ENCODE measurements at regions not wholly inside any gene's neighbourhood (a gene's known extent, or its start where the extent isn't known, plus 50 kb on each side); places are given as distances from the start of the nearest gene placed in this dataset.
"Not testable (repeated sequence)": the region's sequence is repeated elsewhere in the genome, so short reads cannot be mapped to it uniquely, and the experiment has no call there.

- DNase-seq (ENCODE audit: low read depth in 2 of 3, low spot score in 2 of 3) = not testable (repeated sequence)
These were observed 279.7 kb upstream of the SFSWAP start for GRCh38 chr12:131431126-131431655.

DNA sequence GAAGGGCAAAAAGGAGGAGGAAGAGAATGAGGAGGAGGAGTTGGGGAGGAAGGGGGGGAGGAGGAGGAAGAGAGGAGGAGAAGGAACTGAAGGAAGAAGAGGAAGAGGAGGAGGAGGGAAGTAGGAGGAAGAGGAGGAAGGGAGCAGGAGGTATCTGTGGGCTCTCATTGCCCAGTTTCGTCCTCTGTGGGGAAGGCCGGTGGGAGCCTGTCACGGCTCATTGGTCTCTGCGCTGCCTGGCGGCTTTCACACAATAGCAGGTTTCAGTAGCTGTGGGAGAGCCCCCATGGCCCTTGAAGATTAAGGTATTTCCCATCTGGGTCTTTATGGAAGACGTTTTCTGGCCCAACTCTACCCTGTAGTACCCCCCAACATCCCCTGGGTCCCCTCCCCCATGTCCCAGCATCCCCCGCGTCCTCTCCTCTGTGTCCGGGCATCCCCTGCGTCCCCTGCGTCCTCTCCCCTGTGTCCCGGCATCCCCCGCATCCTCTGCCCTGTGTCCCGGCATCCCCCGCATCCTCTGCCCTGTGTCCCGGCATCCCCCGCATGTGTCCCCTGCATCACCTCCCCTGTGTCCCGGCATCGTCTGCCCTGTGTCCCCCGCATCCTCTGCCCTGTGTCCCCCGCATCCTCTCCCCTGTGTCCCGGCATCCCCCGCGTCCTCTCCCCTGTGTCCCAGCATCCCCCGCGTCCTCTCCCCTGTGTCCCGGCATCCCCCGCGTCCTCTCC is 278.2 kb upstream of the SFSWAP start:
- DNase-seq (ENCODE audit: low read depth in 2 of 3, low spot score in 2 of 3) = no peak

GRCh38 chr12:131434208-131435125 is 276.4 kb upstream of the SFSWAP start:
- no peak for DNase-seq (ENCODE audit: low read depth in 2 of 3, low spot score in 2 of 3)

- DNase-seq (ENCODE audit: low read depth in 2 of 3, low spot score in 2 of 3) = no peak
These were observed 273.8 kb upstream of the SFSWAP start for GRCh38 chr12:131436922-131437705.

- no peak for DNase-seq (ENCODE audit: low read depth in 2 of 3, low spot score in 2 of 3)
These were observed 273.0 kb upstream of the SFSWAP start for GRCh38 chr12:131437706-131438492.

DNA sequence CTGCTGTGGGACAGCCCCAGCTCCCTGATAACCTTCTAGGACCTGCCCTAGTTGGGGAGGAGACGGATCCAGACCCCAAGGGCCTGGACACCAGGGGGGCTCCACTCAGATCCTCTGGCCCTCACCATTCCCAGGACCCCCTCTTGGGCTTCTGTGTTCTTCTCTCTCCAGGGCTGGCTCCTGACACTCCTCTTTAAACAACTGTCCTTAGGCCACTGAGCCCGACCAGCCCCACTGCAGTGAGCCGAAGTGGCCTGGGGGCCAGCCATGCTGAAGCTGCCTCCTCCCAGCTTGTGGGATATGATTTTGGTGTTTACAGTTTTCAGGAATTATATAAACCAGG is 272.4 kb upstream of the SFSWAP start:
- not testable (repeated sequence) for DNase-seq (ENCODE audit: low read depth in 2 of 3, low spot score in 2 of 3)

- DNase-seq (ENCODE audit: low read depth in 2 of 3, low spot score in 2 of 3) = no peak
These were observed 272.0 kb upstream of the SFSWAP start for GRCh38 chr12:131438881-131439280.

DNA sequence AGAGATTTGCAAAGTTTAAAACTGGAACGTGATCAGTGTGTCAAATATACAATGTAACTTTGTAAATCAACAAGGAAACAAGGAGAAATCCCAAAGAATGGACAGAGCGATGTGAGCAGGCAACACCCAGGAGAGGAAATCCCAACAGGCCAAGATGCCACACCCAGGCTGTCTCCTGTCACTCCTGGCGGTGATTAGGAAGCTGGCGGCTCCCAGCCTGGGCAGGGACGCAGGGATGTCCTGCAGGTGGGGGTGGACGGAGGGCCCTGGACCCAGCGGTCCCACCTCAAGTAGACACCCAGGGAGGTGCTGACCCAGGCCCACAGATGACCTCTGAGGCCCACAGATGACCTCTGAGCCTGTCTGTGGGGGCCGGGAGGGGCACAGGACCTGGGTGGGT is 271.1 kb upstream of the SFSWAP start:
- DNase-seq (ENCODE audit: low read depth in 2 of 3, low spot score in 2 of 3) = not testable (repeated sequence)

DNA sequence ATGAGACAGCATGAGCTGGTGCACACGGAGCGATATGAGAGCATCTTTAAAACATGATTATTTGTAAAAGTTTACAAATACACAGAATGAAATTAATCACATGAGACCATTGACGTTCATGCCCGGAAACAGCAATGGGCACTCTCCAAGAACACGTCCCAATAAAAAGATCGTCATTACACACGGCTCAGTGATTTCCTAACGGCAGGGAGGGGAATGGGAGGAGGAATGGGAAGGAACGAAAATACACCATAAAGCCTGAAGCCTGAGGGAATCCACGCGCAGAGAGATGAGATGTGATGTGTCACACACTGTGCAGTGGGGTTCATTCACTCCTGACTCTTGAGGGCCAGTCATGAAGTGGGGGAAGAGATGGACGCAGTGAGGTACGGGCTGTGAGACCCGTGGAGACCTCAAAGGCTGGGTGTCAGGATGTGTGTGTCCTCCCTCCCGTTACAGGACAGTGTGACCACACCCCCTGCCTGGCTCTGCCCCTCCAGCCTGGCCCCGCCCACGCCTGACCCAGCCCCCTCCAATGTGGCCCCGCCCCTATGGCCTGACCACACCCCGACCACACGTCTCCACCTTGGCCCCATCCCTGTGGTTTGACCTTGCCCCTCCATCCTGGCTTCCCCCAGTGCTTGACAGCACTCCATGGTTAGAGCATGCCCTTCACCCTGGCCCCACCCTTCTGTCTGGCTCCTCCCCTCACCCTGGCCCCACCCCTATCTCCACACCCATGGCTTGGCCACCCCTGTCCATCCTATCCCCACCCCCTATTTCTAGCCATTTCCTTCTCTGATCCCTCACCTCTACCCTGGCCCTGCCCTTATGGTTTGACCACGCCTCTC is 270.5 kb upstream of the SFSWAP start:
- not testable (repeated sequence) for DNase-seq (ENCODE audit: low read depth in 2 of 3, low spot score in 2 of 3)

DNA sequence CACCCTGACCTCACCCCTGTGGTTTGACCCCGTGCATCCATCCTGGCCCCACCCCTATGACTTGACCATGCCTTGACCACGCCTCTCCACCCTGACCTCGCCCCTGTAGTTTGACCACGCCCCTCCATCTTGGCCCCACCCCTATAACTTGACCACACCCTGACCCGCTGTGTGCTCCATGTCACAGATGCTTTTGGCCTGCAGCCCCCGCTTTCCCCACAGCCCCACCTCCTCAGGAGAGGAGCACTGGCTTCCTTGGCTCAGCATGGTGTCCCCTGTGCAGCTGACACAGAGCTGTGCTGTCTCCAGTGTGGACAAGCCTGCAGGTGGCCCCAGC is 269.9 kb upstream of the SFSWAP start:
- DNase-seq (ENCODE audit: low read depth in 2 of 3, low spot score in 2 of 3) = no peak

DNA sequence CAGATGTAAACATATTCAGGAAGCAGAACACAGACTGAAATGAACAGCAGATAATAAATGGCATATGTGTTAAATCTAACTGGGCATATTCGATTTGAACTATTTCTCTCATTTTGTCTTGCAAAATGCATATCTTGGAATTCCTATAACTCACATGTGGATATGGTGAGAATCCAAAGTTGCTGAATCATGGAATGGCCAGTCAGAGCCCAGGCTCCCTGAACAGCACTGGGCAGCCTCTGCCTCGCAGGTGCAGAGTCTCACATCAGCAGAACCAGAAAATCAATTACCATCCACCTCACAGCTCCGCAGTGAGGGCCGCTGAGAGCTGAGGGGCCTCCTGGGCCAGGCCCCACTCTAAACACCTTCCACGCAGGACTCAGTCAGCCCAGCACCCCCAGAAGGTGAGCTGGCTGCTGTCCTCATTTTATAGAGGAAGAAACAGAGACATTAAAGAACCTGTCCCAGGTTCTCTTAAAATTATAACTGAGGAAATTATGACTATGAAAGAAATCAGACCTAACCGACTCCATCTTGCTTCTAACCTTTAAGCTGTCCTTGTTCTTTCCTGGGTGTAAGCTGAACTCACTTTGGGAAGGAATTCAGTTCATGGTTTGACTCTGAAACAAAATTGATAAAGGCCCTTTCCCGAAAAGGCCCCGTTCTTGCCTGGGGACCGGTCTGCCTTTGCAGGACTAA is 269.1 kb upstream of the SFSWAP start:
- DNase-seq (ENCODE audit: low read depth in 2 of 3, low spot score in 2 of 3) = no peak

DNA sequence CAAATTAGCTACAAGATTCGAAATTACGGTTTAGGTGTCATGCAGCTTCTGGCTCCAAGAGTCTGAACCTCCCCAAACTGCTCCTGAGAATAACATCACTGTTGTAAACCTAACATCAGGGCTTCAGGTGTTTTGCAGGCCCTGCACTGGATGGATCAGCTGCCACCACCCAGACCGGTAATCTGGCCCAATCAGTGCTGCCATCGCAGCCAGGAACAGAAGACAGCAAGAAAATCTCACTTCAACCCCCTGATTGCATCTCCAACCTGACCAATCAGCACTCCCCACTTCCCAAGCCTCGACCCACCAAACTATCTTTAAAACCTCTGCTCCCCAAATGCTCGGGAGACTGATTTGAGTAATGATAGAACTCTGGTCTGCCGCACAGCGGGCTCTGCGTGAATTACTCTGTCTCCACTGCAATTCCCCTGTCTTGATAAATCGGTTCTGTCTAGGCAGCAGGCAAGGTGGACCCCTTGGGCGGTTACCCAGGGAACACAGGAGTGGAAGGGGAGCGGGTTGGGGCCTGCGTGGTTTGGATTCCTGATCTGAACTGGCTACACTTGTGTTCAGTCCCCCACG is 268.5 kb upstream of the SFSWAP start:
- no peak for DNase-seq (ENCODE audit: low read depth in 2 of 3, low spot score in 2 of 3)

DNA sequence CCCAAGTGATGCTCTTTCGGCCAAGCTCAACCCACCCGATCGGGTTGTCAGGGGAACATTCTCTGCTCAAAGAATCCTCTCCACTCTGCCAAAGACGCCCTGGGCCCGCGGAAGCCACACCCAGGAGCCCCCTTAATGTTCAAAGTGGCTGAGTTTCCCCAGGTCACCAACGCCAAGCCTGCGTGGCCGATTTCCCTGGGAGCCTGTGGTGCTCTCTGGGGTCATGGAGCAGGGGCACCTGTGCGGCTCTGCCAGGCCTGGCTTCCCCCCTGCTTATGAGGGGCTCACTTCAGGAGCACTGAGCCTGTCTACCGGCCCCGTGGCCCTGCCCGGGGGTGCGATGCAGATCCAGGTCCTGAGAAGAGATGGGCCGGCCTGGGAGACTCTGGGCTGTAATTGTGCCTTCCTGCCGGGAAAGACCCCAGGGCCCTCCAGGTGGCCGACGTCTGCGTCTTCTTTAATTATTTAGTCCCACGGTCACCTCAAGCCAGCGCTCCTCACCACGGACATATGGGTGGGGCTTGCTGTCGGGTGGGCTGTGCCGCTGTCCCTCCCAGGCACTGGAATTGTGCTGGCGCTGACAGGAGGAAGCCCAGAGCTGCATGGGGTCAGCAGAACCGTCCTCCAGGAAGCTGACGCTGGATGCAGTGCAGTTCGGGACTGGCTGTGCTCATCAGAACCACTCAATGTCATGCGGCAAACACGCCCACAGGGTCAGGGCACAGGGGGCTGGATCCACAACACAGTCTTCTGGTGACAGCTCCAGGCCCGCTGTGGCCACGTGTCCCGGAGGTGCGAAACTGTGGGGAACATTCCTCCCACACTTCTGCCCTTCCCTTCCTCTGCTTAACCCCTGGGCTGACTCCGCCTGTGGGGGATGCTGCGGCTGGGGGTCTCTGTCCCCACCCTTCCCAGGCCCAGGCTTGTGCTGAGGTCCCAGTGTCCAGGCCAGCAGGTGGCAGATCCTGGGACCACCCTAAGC is 267.6 kb upstream of the SFSWAP start:
- no peak for DNase-seq (ENCODE audit: low read depth in 2 of 3, low spot score in 2 of 3)

DNA sequence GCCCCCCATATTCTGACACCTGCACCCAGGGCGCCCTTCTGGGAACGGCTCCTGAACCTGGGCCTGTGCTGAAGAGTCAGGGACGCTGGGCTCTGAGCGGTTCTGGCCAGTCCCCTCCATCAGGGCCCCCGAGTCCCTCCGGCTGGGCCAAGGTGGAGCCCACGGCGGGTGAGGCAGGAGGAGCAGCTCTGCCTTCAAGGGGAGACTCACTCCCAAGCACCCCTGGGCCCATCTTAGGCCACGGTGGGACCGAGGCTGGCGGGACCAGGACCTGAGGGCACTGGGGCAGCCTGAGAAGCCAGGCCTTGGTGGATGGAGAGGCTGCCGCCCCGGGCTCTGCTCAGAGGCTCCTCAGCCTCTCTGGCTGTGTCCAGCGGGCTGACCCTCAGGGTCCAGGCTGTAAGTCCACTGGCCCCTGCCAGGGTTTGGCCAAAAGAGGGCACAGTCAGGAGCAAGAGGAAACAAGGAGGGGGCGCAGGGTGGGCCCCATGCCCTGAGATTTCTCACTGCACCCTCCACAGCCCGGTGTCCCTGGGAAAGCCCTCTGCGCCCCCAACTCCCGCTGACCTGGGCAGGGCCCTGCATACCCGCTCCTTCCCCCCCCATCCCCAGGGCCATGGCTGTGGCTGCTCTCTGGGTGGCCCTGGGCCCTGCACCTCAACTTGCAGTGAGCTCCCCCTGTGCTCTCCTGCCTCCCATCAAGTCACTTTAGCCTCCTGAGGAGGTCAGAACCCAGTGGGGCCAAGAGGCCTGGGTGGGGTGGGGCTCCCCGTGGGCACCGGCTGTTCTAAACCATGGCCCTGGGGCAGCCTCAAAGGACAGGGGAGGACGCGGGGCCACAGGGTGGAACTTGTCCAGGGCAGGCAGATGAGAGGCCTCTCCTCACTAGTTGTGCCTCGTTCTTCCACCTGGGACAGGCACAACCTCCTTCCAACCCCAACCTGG is 266.4 kb upstream of the SFSWAP start:
- no peak for DNase-seq (ENCODE audit: low read depth in 2 of 3, low spot score in 2 of 3)

- no peak for DNase-seq (ENCODE audit: low read depth in 2 of 3, low spot score in 2 of 3)
These were observed 265.6 kb upstream of the SFSWAP start for GRCh38 chr12:131445184-131445774.

DNA sequence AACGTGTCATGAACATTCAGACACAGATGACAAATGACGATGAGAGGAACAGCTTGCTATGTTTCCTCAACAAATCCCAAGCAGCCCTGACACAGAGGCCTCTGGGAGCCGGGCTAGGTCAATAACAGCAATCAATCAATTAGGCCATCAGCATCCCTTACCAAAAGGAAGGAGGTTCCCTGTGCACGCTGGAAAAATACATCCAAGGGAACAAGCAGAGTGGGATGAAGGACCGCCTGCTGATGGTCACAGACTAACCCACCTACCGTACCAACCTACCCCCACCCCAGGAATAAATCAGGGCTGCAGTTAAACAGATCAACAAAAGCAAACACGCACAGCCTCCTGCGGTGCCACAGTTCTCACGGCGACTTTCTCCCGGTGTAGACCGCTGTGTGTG is 265.1 kb upstream of the SFSWAP start:
- no peak for DNase-seq (ENCODE audit: low read depth in 2 of 3, low spot score in 2 of 3)

Measured in activated CD8-positive, alpha-beta memory T cell treated with anti-CD3 and anti-CD28 coated beads for 48 hours (primary cell).